SU-DHL-6 (cell line): ENCODE measurements at regions not wholly inside any gene's neighbourhood (a gene's known extent, or its start where the extent isn't known, plus 50 kb on each side); places are given as distances from the start of the nearest gene placed in this dataset.

Experiments used
- EZH2phosphoT487 ChIP-seq: fragments of 200-600 bp; sonication (generic), shearing (Covaris generic); conservative IDR thresholded peaks from 2 replicates; pipeline ENCODE4 v1.6.1; 2018; ENCODE audit warnings: mild to moderate bottlenecking, antibody characterized with exemption, low read length, moderate library complexity, mixed read lengths
- TF ChIP-seq, protein P1 (sequence below): fragments of 200-600 bp; sonication (generic); IDR thresholded peaks from one replicate; pipeline ENCODE4 v1.5.1; 2017; ENCODE audit warnings: antibody characterized with exemption, mild to moderate bottlenecking, low read length, moderate library complexity; ENCODE audit not compliant: insufficient read depth, poor library complexity, severe bottlenecking

GRCh38 chr16:86755571-86756006, 177.2 kb downstream of the FOXL1 start:
- no peak for TF ChIP-seq EZH2phosphoT487
- TF ChIP-seq, protein P1, sequence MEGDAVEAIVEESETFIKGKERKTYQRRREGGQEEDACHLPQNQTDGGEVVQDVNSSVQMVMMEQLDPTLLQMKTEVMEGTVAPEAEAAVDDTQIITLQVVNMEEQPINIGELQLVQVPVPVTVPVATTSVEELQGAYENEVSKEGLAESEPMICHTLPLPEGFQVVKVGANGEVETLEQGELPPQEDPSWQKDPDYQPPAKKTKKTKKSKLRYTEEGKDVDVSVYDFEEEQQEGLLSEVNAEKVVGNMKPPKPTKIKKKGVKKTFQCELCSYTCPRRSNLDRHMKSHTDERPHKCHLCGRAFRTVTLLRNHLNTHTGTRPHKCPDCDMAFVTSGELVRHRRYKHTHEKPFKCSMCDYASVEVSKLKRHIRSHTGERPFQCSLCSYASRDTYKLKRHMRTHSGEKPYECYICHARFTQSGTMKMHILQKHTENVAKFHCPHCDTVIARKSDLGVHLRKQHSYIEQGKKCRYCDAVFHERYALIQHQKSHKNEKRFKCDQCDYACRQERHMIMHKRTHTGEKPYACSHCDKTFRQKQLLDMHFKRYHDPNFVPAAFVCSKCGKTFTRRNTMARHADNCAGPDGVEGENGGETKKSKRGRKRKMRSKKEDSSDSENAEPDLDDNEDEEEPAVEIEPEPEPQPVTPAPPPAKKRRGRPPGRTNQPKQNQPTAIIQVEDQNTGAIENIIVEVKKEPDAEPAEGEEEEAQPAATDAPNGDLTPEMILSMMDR = no peak
